Activated T-cell treated with anti-CD3 and anti-CD28 coated beads for 4 hours (primary cell): ENCODE measurements at regions not wholly inside any gene's neighbourhood (a gene's known extent, or its start where the extent isn't known, plus 50 kb on each side); places are given as distances from the start of the nearest gene placed in this dataset.
"Not testable (repeated sequence)": the region's sequence is repeated elsewhere in the genome, so short reads cannot be mapped to it uniquely, and the experiment has no call there.

Source experiments
- DNase-seq: peaks from one replicate; pipeline ENCODE4 v3.0.0-alpha.2; 2020

GRCh38 chr16:85222155-85222863 lies 110.0 kb upstream of the CIBAR2 start:
- no peak for DNase-seq

- no peak for DNase-seq
Measured at GRCh38 chr16:85225257-85225656, 113.0 kb upstream of the CIBAR2 start.

- no peak for DNase-seq
Measured at GRCh38 chr16:85225721-85226120, 113.4 kb upstream of the CIBAR2 start.

- no peak for DNase-seq
Measured at GRCh38 chr16:85227084-85227945, 115.0 kb upstream of the CIBAR2 start.

GRCh38 chr16:85227946-85228862 lies 115.9 kb upstream of the CIBAR2 start:
- no peak for DNase-seq

- DNase-seq = no peak
Measured at GRCh38 chr16:85228970-85229430, 116.7 kb upstream of the CIBAR2 start.

- no peak for DNase-seq
Measured at GRCh38 chr16:85229869-85230462, 117.7 kb upstream of the CIBAR2 start.

GRCh38 chr16:85230764-85231383 lies 118.6 kb upstream of the CIBAR2 start:
- not testable (repeated sequence) for DNase-seq

GRCh38 chr16:85231959-85232358 lies 119.7 kb upstream of the CIBAR2 start:
- DNase-seq = no peak

- DNase-seq = no peak
Measured at GRCh38 chr16:85232369-85233142, 120.3 kb upstream of the CIBAR2 start.

- no peak for DNase-seq
Measured at GRCh38 chr16:85233516-85233915, 121.2 kb upstream of the CIBAR2 start.

- no peak for DNase-seq
Measured at GRCh38 chr16:85234310-85235204, 122.3 kb upstream of the CIBAR2 start.

- DNase-seq = no peak
Measured at GRCh38 chr16:85235991-85236817, 123.9 kb upstream of the CIBAR2 start.

- DNase-seq = no peak
Measured at GRCh38 chr16:85236818-85237150, 124.5 kb upstream of the CIBAR2 start.

GRCh38 chr16:85237817-85238216 lies 125.5 kb upstream of the CIBAR2 start:
- no peak for DNase-seq

- DNase-seq = no peak
Measured at GRCh38 chr16:85238233-85238647, 126.0 kb upstream of the CIBAR2 start.

- DNase-seq = no peak
Measured at GRCh38 chr16:85239239-85239638, 127.0 kb upstream of the CIBAR2 start.

GRCh38 chr16:85239871-85240270 lies 127.6 kb upstream of the CIBAR2 start:
- DNase-seq = no peak
